ENCODE measurements at regions not wholly inside any gene's neighbourhood (a gene's known extent, or its start where the extent isn't known, plus 50 kb on each side); places are given as distances from the start of the nearest gene placed in this dataset.

- Histone ChIP-seq H3K36me3 (ENCODE audit: low read depth) (no peaks in the 10 kb centered on the region), H3K4me3 (ENCODE audit: severe bottlenecking) (no peak overlapping the region), H3K4me1 (ENCODE audit: insufficient read depth, poor library complexity, severe bottlenecking) (peaks cover 5% of the 10 kb centered on the region), H3K27ac (ENCODE audit: poor library complexity, severe bottlenecking) (no peak overlapping the region), H3K9me3 (ENCODE audit: severe bottlenecking) (no peaks in the 10 kb centered on the region), H3K27me3 (ENCODE audit: insufficient read depth, poor library complexity, severe bottlenecking) (no peaks in the 10 kb centered on the region)
- ATAC-seq (ENCODE audit: low read depth) (no peak), DNase-seq (ENCODE audit: low spot score) (no peak)
- no peak for TF ChIP-seq CTCF (IDR thresholded peaks at IDR 0.05; ENCODE audit: poor library complexity, severe bottlenecking)
Observed at GRCh38 chr12:94802796-94803195, 152.4 kb upstream of the TMCC3 start.

GRCh38 chr12:94801745-94802144, 151.4 kb upstream of the TMCC3 start:
- DNase-seq (ENCODE audit: low spot score) (no peak), ATAC-seq (ENCODE audit: low read depth) (no peak)
- Histone ChIP-seq H3K4me1 (ENCODE audit: insufficient read depth, poor library complexity, severe bottlenecking) (peaks cover 5% of the 10 kb centered on the region), H3K9me3 (ENCODE audit: severe bottlenecking) (no peaks in the 10 kb centered on the region), H3K27ac (ENCODE audit: poor library complexity, severe bottlenecking) (no peak overlapping the region), H3K4me3 (ENCODE audit: severe bottlenecking) (no peak overlapping the region), H3K27me3 (ENCODE audit: insufficient read depth, poor library complexity, severe bottlenecking) (no peaks in the 10 kb centered on the region), H3K36me3 (ENCODE audit: low read depth) (no peaks in the 10 kb centered on the region)
- TF ChIP-seq CTCF (IDR thresholded peaks at IDR 0.05; ENCODE audit: poor library complexity, severe bottlenecking): no peak

- DNase-seq (ENCODE audit: low spot score) (no peak), ATAC-seq (ENCODE audit: low read depth) (peak; percentile 59)
- Histone ChIP-seq H3K9me3 (ENCODE audit: severe bottlenecking) (no peaks in the 10 kb centered on the region), H3K27ac (ENCODE audit: poor library complexity, severe bottlenecking) (no peak overlapping the region), H3K27me3 (ENCODE audit: insufficient read depth, poor library complexity, severe bottlenecking) (no peaks in the 10 kb centered on the region), H3K4me1 (ENCODE audit: insufficient read depth, poor library complexity, severe bottlenecking) (no peaks in the 10 kb centered on the region), H3K4me3 (ENCODE audit: severe bottlenecking) (no peak overlapping the region), H3K36me3 (ENCODE audit: low read depth) (no peaks in the 10 kb centered on the region)
- no peak for TF ChIP-seq CTCF (IDR thresholded peaks at IDR 0.05; ENCODE audit: poor library complexity, severe bottlenecking)
Observed at GRCh38 chr12:94799136-94799535, 148.8 kb upstream of the TMCC3 start.

GRCh38 chr12:94798113-94798512, 147.8 kb upstream of the TMCC3 start:
- Histone ChIP-seq H3K27ac (ENCODE audit: poor library complexity, severe bottlenecking) (no peak overlapping the region), H3K4me1 (ENCODE audit: insufficient read depth, poor library complexity, severe bottlenecking) (no peaks in the 10 kb centered on the region), H3K9me3 (ENCODE audit: severe bottlenecking) (no peaks in the 10 kb centered on the region), H3K36me3 (ENCODE audit: low read depth) (no peaks in the 10 kb centered on the region), H3K27me3 (ENCODE audit: insufficient read depth, poor library complexity, severe bottlenecking) (no peaks in the 10 kb centered on the region), H3K4me3 (ENCODE audit: severe bottlenecking) (no peak overlapping the region)
- no peak for TF ChIP-seq CTCF (IDR thresholded peaks at IDR 0.05; ENCODE audit: poor library complexity, severe bottlenecking)
- ATAC-seq (ENCODE audit: low read depth): no peak
- DNase-seq (ENCODE audit: low spot score): no peak

GRCh38 chr12:94795520-94795919, 145.2 kb upstream of the TMCC3 start:
- Histone ChIP-seq H3K9me3 (ENCODE audit: severe bottlenecking) (no peaks in the 10 kb centered on the region), H3K27ac (ENCODE audit: poor library complexity, severe bottlenecking) (no peak overlapping the region), H3K4me3 (ENCODE audit: severe bottlenecking) (no peak overlapping the region), H3K36me3 (ENCODE audit: low read depth) (no peaks in the 10 kb centered on the region), H3K4me1 (ENCODE audit: insufficient read depth, poor library complexity, severe bottlenecking) (no peaks in the 10 kb centered on the region), H3K27me3 (ENCODE audit: insufficient read depth, poor library complexity, severe bottlenecking) (no peaks in the 10 kb centered on the region)
- no peak for TF ChIP-seq CTCF (IDR thresholded peaks at IDR 0.05; ENCODE audit: poor library complexity, severe bottlenecking)
- ATAC-seq (ENCODE audit: low read depth): peak; percentile 89
- DNase-seq (ENCODE audit: low spot score): no peak

Measured in RWPE2 (cell line).